ENCODE measurements at regions not wholly inside any gene's neighbourhood (a gene's known extent, or its start where the extent isn't known, plus 50 kb on each side); places are given as distances from the start of the nearest gene placed in this dataset.

DNA sequence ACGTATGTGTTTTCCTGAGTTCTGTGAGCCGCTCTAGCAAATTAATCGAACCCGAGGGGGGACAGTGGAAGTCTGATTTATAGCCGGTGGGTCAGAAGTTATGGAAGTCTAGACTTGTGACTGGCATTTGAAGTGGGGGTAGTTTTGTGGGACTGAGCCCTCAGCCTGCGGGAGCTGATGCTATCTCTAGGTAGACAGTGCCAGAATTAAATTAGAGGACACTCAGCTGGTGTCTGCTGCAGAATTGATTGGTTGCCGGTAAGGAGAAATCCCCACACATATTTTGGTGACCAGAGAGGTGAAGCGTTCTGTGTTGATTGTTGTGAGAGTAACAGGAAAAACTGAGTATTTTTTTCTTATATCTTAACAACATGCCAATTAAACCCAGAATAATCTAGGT lies 143.8 kb upstream of the ADCY1 start:
- no peak for DNase-seq (ENCODE audit: low spot score)
- H3K27me3 Mint-ChIP-seq (ENCODE audit: low read depth) = no peaks in the 10 kb centered on the region; the same call in 1 of the 2 replicates
- no peak overlapping the region for H3K27ac Mint-ChIP-seq
- ATAC-seq = no peak
- H3K4me1 Mint-ChIP-seq = peaks cover 10% of the 10 kb centered on the region
- TF ChIP-seq ZSCAN18 (CRISPR knock-in tag; IDR thresholded peaks at IDR 0.05) (no peak), EMX1 (CRISPR knock-in tag; IDR thresholded peaks at IDR 0.05) (no peak), ESRRA (CRISPR knock-in tag; IDR thresholded peaks at IDR 0.05; ENCODE audit: borderline replicate concordance) (no peak), FOXK1 (CRISPR knock-in tag; IDR thresholded peaks at IDR 0.05) (no peak), ZNF532 (CRISPR knock-in tag; IDR thresholded peaks at IDR 0.05; ENCODE audit: borderline replicate concordance) (no peak), ZBTB21 (CRISPR knock-in tag; IDR thresholded peaks at IDR 0.05; ENCODE audit: borderline replicate concordance) (no peak), PREB (CRISPR knock-in tag; IDR thresholded peaks at IDR 0.05; ENCODE audit: borderline replicate concordance) (no peak), NR1H2 (CRISPR knock-in tag; IDR thresholded peaks at IDR 0.05) (no peak)
- TF ChIP-seq, protein P1, sequence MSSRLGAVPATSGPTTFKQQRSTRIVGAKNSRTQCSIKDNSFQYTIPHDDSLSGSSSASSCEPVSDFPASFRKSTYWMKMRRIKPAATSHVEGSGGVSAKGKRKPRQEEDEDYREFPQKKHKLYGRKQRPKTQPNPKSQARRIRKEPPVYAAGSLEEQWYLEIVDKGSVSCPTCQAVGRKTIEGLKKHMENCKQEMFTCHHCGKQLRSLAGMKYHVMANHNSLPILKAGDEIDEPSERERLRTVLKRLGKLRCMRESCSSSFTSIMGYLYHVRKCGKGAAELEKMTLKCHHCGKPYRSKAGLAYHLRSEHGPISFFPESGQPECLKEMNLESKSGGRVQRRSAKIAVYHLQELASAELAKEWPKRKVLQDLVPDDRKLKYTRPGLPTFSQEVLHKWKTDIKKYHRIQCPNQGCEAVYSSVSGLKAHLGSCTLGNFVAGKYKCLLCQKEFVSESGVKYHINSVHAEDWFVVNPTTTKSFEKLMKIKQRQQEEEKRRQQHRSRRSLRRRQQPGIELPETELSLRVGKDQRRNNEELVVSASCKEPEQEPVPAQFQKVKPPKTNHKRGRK (CRISPR knock-in tag; IDR thresholded peaks at IDR 0.05; ENCODE audit: borderline replicate concordance) = no peak
- TF ChIP-seq, protein P2, sequence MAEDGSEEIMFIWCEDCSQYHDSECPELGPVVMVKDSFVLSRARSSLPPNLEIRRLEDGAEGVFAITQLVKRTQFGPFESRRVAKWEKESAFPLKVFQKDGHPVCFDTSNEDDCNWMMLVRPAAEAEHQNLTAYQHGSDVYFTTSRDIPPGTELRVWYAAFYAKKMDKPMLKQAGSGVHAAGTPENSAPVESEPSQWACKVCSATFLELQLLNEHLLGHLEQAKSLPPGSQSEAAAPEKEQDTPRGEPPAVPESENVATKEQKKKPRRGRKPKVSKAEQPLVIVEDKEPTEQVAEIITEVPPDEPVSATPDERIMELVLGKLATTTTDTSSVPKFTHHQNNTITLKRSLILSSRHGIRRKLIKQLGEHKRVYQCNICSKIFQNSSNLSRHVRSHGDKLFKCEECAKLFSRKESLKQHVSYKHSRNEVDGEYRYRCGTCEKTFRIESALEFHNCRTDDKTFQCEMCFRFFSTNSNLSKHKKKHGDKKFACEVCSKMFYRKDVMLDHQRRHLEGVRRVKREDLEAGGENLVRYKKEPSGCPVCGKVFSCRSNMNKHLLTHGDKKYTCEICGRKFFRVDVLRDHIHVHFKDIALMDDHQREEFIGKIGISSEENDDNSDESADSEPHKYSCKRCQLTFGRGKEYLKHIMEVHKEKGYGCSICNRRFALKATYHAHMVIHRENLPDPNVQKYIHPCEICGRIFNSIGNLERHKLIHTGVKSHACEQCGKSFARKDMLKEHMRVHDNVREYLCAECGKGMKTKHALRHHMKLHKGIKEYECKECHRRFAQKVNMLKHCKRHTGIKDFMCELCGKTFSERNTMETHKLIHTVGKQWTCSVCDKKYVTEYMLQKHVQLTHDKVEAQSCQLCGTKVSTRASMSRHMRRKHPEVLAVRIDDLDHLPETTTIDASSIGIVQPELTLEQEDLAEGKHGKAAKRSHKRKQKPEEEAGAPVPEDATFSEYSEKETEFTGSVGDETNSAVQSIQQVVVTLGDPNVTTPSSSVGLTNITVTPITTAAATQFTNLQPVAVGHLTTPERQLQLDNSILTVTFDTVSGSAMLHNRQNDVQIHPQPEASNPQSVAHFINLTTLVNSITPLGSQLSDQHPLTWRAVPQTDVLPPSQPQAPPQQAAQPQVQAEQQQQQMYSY (CRISPR knock-in tag; IDR thresholded peaks at IDR 0.05) = no peak
- H3K9me3 Mint-ChIP-seq = peaks cover 7% of the 10 kb centered on the region
- H3K36me3 Mint-ChIP-seq = no peaks in the 10 kb centered on the region
- no peak overlapping the region for H3K4me3 Mint-ChIP-seq
- POLR2A ChIA-PET = no interaction called here
- CTCF ChIA-PET = no interaction called here

- ATAC-seq (no peak), DNase-seq (ENCODE audit: low spot score) (no peak)
- CTCF ChIA-PET = no interaction called here
- POLR2A ChIA-PET = no interaction called here
- Mint-ChIP-seq H3K4me3 (no peak overlapping the region), H3K9me3 (peaks cover 7% of the 10 kb centered on the region), H3K4me1 (peaks cover 10% of the 10 kb centered on the region), H3K36me3 (no peaks in the 10 kb centered on the region), H3K27me3 (ENCODE audit: low read depth) (no peaks in the 10 kb centered on the region; the same call in 1 of the 2 replicates), H3K27ac (no peak overlapping the region)
- no peak for TF ChIP-seq ZNF396 (CRISPR knock-in tag; IDR thresholded peaks at IDR 0.05; ENCODE audit: borderline replicate concordance)
- TF ChIP-seq SP1 (CRISPR knock-in tag; conservative IDR thresholded peaks at IDR 0.05) = no peak
- no peak for TF ChIP-seq PRRX2 (CRISPR knock-in tag; IDR thresholded peaks at IDR 0.05)
- TF ChIP-seq NR2C2 (CRISPR knock-in tag; IDR thresholded peaks at IDR 0.05) = no peak
- no peak for TF ChIP-seq TEAD4 (CRISPR knock-in tag; IDR thresholded peaks at IDR 0.05)
- TF ChIP-seq, protein P3, sequence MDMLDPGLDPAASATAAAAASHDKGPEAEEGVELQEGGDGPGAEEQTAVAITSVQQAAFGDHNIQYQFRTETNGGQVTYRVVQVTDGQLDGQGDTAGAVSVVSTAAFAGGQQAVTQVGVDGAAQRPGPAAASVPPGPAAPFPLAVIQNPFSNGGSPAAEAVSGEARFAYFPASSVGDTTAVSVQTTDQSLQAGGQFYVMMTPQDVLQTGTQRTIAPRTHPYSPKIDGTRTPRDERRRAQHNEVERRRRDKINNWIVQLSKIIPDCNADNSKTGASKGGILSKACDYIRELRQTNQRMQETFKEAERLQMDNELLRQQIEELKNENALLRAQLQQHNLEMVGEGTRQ (CRISPR knock-in tag; IDR thresholded peaks at IDR 0.05) = no peak
- no peak for TF ChIP-seq CBFB (CRISPR knock-in tag; IDR thresholded peaks at IDR 0.05; ENCODE audit: low read depth)
- TF ChIP-seq, protein P4, sequence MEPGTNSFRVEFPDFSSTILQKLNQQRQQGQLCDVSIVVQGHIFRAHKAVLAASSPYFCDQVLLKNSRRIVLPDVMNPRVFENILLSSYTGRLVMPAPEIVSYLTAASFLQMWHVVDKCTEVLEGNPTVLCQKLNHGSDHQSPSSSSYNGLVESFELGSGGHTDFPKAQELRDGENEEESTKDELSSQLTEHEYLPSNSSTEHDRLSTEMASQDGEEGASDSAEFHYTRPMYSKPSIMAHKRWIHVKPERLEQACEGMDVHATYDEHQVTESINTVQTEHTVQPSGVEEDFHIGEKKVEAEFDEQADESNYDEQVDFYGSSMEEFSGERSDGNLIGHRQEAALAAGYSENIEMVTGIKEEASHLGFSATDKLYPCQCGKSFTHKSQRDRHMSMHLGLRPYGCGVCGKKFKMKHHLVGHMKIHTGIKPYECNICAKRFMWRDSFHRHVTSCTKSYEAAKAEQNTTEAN (CRISPR knock-in tag; IDR thresholded peaks at IDR 0.05) = no peak
- no peak for TF ChIP-seq ZNF232 (CRISPR knock-in tag; IDR thresholded peaks at IDR 0.05)
- TF ChIP-seq NR3C1 (CRISPR knock-in tag; conservative IDR thresholded peaks at IDR 0.05; ENCODE audit: low read depth) = no peak
- TF ChIP-seq ZMAT4 (CRISPR knock-in tag; IDR thresholded peaks at IDR 0.05) = no peak
These were observed 139.9 kb upstream of the ADCY1 start for GRCh38 chr7:45434167-45434784.

All from WTC11 (cell line).